ENCODE measurements at regions not wholly inside any gene's neighbourhood (a gene's known extent, or its start where the extent isn't known, plus 50 kb on each side); places are given as distances from the start of the nearest gene placed in this dataset.
"Not testable (repeated sequence)": the region's sequence is repeated elsewhere in the genome, so short reads cannot be mapped to it uniquely, and the experiment has no call there.

DNA sequence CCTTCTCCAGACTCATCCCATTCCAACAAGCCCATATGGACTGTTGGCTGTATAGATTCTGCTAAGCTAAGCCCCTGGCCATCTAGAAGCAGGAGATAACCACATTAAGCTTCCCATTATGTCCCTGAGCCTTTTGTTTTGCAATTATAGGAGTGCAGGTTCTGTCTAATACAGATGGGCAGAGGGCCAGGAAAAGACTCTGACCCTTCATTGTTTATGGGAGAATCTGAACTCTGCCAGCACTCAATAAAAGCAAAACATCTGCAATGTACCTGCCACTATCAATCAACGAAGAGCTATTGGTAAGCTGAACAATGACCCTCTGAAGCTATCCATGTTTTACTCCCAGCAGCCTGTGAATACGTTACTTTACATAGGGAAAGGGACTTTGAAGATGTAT is 207.3 kb upstream of the CLNK start:
- DNase-seq = no peak
- in situ Hi-C loops (cut with MboI; ENCODE audit: low pct_unique_long_range_greater_than_20kb, low sequenced_read_pairs) = no loop called here

DNA sequence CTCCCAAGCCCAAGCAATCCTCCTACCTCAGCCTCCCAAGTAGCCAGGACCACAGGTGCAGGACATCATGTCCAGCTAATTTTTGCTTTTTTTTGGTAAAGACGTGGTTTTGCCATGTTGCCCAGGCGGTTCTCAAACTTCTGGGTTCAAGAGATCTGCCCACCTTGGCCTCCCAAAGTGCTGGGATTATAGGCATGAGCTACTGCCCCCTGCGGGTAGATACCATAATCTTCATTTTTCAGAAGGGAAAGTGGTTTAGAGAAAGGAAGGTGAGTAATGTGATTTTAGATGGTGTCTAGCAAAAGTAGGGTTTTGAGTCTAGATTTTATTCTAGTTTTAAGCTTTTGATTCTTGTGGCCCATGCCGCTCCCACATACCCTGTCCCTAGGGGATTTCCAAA is 205.3 kb upstream of the CLNK start:
- no peak for DNase-seq
- in situ Hi-C loops (cut with MboI; ENCODE audit: low pct_unique_long_range_greater_than_20kb, low sequenced_read_pairs) = no loop called here

DNA sequence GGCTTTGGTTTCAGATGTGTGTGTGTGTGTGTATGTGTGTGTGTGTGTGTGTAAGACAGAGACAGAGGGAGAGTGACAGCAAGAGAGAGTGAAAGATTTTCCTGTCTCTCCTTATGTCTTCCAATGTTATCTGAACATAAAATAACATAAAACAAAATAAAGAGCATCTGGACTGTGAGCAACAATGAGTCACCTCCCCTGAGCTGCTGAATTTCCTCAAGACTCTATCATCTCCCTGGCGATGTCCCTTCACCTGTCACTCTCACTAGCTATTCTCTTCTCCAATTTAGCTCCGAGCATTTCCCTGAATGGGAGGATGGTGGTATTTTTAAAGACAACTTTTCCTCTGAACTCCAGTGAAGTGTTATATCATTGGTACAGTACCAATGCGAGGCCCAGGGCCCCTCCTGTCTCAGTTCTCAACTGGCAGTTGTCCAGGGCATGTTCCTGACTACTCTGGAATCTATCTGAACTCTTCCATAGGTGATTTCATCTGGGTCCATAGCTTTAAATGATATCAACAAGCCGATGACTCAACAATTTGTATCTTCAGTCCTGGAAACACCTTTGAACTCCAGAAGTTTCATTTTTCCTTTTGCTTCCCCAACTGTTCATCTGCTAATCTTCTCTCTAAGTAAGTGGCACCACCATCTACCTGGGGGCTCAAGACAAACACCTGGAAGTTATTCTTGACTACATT is 195.0 kb upstream of the CLNK start:
- in situ Hi-C loops (cut with MboI; ENCODE audit: low pct_unique_long_range_greater_than_20kb, low sequenced_read_pairs) = no loop called here
- no peak for DNase-seq

GRCh38 chr4:10878861-10879260 is 194.3 kb upstream of the CLNK start:
- no peak for DNase-seq
- in situ Hi-C loops (cut with MboI; ENCODE audit: low pct_unique_long_range_greater_than_20kb, low sequenced_read_pairs) = no loop called here

DNA sequence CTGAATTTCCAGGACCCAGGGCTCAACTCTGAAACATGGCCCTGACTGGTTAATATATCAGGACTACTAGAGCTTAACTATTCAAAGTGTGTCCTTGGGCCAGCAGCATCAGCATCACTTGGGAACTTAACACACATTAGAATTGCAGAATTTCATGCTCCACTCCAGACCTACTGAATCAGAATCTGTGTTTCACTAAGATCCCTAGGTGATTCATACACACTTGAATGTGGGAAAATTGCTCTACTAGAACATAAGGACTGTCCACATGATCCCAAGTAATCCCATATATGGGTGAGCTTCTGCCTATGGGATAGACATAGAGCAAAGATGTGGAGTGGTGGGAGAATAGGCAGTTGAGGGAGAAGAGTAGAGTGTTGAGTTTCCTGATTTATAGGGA is 192.5 kb upstream of the CLNK start:
- no peak for DNase-seq
- in situ Hi-C loops (cut with MboI; ENCODE audit: low pct_unique_long_range_greater_than_20kb, low sequenced_read_pairs) = no loop called here

DNA sequence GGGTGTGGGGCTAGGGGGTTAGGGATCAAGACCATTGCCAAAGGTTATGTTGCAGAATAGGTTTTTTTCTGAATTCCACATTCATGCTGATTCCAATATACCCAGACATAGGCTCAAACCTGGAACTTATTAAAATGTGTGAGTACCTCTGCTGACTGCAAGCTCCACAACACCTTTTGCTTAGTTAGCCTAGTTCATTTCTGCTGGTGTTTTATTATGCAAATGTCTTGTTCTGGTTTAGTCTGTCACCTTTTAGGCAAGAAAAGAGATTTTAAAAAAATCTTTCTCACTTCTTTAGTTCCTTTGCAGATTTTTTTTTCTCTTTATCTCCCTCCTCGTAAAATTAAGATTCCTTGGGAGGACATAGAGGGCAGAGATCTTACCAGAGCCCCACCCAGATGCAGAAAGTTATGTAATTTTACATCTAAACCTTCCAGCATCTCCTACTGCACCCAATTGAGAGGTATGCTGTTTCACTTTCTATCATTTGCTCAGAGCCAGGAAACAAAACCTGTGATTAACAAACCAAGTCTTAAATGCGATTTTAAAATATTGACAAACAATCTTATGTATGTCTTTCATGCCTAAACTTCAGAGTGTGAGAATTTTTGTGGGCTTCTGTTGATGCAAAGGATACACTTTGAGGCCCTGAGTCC is 190.7 kb upstream of the CLNK start:
- no peak for DNase-seq
- in situ Hi-C loops (cut with MboI; ENCODE audit: low pct_unique_long_range_greater_than_20kb, low sequenced_read_pairs) = no loop called here

DNA sequence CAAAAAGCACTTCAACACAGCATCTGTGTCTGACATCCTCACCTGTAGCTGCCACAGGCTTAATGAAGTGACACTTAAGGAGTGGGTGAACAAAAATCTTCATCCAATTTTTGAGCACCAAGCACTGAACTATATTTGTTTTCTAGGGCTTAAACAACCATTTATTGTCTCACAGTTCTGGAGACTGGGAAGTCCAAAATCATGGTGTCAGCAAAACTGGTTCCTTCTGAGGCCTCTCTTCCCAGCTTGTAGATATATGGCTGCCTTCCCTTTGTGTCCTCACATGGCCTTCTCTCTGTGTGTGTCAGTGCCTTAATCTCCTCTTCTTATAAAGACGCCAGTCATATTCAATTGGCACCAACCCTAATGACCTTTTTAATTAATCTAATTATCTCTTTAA is 189.2 kb upstream of the CLNK start:
- in situ Hi-C loops (cut with MboI; ENCODE audit: low pct_unique_long_range_greater_than_20kb, low sequenced_read_pairs) = no loop called here
- no peak for DNase-seq

- in situ Hi-C loops (cut with MboI; ENCODE audit: low pct_unique_long_range_greater_than_20kb, low sequenced_read_pairs) = no loop called here
Observed at GRCh38 chr4:10872833-10873517, 188.4 kb upstream of the CLNK start.

DNA sequence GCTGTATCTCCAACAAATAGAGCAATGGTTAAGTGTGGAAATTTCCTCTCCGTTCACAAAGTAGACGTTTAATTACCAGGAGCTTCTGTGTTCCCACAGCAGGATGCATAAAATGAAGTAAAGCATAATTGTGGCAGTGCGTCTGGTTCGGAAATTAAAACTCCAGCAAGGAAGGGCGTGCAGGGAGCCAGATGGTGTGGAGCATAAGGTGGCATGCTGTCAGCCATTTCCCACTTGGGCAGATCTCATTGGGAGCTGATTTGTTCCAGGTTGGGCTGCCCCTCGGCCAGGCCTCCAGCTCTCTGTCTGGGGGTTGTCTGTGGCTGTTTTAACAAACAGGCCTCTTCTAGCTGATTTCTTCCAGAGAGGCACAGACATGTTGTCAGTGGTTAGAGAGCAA is 182.1 kb upstream of the CLNK start:
- in situ Hi-C loops (cut with MboI; ENCODE audit: low pct_unique_long_range_greater_than_20kb, low sequenced_read_pairs) = no loop called here
- DNase-seq = no peak

More at GRCh38 chr4:10872833-10873517, 188.4 kb upstream of the CLNK start:
- DNase-seq = peak; percentile 21

- in situ Hi-C loops (cut with MboI; ENCODE audit: low pct_unique_long_range_greater_than_20kb, low sequenced_read_pairs) = no loop called here
- no peak for DNase-seq
Observed at GRCh38 chr4:10861036-10861435, 176.5 kb upstream of the CLNK start.

GRCh38 chr4:10856271-10856782 is 171.8 kb upstream of the CLNK start:
- in situ Hi-C loops (cut with MboI; ENCODE audit: low pct_unique_long_range_greater_than_20kb, low sequenced_read_pairs) = no loop called here
- DNase-seq = no peak

DNA sequence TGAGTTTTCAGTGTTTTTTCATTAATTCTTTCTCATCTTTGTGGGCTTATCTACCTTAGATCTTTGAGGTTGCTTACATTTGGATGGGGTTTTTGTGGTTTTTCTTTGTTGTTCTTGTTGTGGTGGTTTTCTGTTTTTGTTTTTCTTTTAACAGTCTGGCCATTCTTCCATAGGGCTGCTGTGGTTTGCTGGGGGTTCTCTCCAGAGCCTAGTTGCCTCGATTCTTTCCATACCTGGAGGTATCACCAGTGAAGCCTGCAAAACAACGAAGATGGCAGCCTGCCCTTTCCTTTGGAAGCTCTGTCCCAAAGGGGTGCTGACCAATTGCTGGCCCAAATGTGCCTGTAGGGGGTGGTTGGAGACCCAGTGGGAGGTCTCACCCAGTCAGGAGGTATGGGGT is 168.6 kb upstream of the CLNK start:
- no peak for DNase-seq

GRCh38 chr4:10841697-10842096 is 157.1 kb upstream of the CLNK start:
- DNase-seq = no peak
- in situ Hi-C loops (cut with MboI; ENCODE audit: low pct_unique_long_range_greater_than_20kb, low sequenced_read_pairs) = no loop called here

More for the DNA sequence above, 168.6 kb upstream of the CLNK start:
- in situ Hi-C loops (cut with MboI; ENCODE audit: low pct_unique_long_range_greater_than_20kb, low sequenced_read_pairs) = no loop called here

GRCh38 chr4:10837151-10837550 is 152.6 kb upstream of the CLNK start:
- in situ Hi-C loops (cut with MboI; ENCODE audit: low pct_unique_long_range_greater_than_20kb, low sequenced_read_pairs) = no loop called here

DNA sequence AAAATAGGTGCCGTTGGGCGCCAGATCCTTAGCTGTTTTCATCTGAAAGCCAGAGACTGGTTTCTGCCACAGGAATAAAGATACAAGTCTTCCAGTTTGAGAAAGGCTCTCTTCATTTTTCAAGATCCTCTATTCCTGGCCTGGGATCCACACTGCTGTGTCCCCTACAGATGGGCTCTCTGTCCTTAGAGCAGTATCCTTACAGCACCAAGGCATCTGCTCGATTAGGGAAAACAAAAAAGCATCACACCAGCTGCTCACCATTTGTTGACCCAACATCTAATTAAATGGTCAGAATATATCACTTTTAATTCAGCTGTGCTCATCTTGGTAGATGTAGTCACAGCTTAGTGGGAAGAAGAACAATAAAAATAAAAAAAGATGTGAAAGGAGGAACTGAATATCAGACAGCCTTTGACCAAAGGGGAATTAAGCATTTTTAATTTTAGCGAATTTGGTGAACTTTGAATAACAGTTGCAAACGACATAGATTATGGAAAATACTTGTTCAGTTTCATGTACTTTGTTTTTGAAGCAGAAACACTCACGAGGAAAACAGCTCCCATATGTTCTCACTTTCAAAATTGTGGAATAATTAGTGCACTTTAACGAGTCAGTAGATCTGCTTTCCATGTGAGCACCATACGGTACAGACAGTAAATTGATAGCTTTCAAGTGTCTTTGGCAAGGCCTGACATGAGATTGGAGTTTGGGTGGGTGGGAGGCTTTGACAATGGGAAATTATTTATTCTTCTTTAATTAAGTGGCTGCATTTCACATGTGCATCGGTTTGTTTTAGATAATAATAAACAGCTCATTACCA is 148.4 kb upstream of the CLNK start:
- in situ Hi-C loops (cut with MboI; ENCODE audit: low pct_unique_long_range_greater_than_20kb, low sequenced_read_pairs) = no loop called here
- no peak for DNase-seq

More at GRCh38 chr4:10837151-10837550, 152.6 kb upstream of the CLNK start:
- no peak for DNase-seq

GRCh38 chr4:10831727-10832408 is 147.3 kb upstream of the CLNK start:
- no peak for DNase-seq
- in situ Hi-C loops (cut with MboI; ENCODE audit: low pct_unique_long_range_greater_than_20kb, low sequenced_read_pairs) = no loop called here

DNA sequence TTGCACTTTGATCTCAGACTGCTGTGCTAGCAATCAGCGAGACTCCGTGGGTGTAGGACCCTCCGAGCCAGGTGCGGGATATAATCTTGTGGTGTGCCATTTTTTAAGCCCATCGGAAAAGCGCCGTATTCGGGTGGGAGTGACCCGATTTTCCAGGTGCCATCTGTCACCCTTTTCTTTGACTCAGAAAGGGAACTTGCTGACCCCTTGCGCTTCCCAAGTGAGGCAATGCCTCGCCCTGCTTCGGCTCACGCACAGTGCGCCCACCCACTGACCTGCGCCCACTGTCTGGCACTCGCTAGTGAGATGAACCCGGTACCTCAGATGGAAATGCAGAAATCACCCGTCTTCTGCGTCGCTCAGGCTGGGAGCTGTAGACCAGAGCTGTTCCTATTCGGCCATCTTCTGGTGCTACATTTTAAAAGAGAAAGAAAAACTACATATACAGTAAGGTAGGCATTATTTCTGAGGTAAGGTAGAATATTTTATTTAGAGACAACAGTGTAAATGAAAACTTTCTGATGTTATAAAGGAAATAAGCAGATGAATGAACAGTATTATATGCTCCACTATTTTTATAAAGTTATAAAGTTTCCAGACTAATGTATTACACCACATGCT is 144.5 kb upstream of the CLNK start:
- in situ Hi-C loops (cut with MboI; ENCODE audit: low pct_unique_long_range_greater_than_20kb, low sequenced_read_pairs); DNase-seq: not testable (repeated sequence)

DNA sequence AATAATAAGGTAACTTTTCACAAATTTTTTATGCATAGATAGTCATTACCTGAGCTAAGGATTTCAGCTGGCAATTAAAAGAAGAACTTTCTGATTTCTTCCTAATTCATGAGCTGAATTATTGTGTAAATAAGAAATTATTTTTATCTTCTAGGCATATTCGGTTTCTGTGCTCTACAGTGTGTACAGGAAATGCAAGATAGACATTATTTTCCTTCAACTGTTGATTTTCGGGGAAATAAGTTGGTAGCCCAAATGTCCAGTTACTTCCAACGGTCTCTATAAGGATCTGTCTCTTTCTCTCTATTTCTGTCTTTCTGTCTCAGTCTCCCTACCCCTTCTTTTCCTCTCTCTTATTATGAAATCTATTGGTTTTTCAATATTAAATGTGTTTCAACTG is 137.3 kb upstream of the CLNK start:
- in situ Hi-C loops (cut with MboI; ENCODE audit: low pct_unique_long_range_greater_than_20kb, low sequenced_read_pairs) = no loop called here

More for the DNA sequence above, 137.3 kb upstream of the CLNK start:
- no peak for DNase-seq

Measured in KBM-7 (cell line).